ENCODE measurements at regions not wholly inside any gene's neighbourhood (a gene's known extent, or its start where the extent isn't known, plus 50 kb on each side); places are given as distances from the start of the nearest gene placed in this dataset.

DNA sequence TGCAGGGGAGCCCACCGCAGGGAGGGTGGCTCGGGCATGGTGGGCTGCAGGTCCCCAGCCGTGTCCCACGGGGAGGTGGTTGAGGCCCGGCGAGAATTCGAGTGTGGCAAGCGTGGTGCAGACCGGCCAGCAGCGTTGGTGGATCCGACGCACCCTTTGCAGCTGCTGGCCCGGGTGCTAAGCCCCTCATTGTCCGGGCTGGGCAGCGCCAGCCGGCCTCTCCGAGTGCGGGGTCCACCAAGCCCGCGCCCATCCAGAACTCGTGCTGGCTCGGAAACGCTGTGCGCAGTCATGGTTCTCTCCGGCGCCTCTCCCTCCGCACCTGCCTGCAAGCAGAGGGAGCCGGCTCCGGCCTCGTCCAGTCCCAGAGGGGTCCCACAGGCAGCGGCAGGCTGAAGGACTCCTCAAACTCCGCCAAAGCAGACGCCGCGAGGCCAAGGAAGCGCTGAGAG, 177.0 kb upstream of the SLC35G4 start:
- WGBS (ENCODE audit: insufficient coverage): 96% methylated on average over 30 of the region's 36 CpGs
- H3K36me3 ChIP-seq (ENCODE audit: control insufficient read depth in 4 of 4, insufficient read depth in 4 of 4, low read length in 3 of 4): no peaks in the 10 kb centered on the region
- ChIA-PET CTCF (no interaction called here), POLR2A (no interaction called here)
- no peak overlapping the region for H3K4me3 ChIP-seq (ENCODE audit: control insufficient read depth in 1 of 7, extremely low read depth in 1 of 7, insufficient read depth in 4 of 7, low read depth in 2 of 7, low read length in 6 of 7)
- no peaks in the 10 kb centered on the region for H3K4me1 ChIP-seq (ENCODE audit: control extremely low read depth in 1 of 4, control insufficient read depth in 4 of 4, insufficient read depth in 4 of 4, low read length in 3 of 4)
- H3K27me3 ChIP-seq (replicated peaks in 2 of 5; ENCODE audit: control insufficient read depth in 4 of 5, insufficient read depth in 5 of 5, low read length in 4 of 5): no peaks in the 10 kb centered on the region
- DNase-seq: no peak
- H3K27ac ChIP-seq (ENCODE audit: insufficient read depth in 1 of 2, low read depth in 1 of 2, low read length in 2 of 2, poor library complexity in 1 of 2, severe bottlenecking in 2 of 2): no peak overlapping the region
- no peaks in the 10 kb centered on the region for H3K9me3 ChIP-seq (ENCODE audit: control extremely low read depth in 1 of 5, control insufficient read depth in 4 of 5, insufficient read depth in 2 of 5, low read depth in 1 of 5, low read length in 4 of 5)

GRCh38 chr18:11429876-11430275, 179.5 kb upstream of the SLC35G4 start:
- ChIA-PET CTCF (no interaction called here), POLR2A (no interaction called here)
- Histone ChIP-seq H3K4me1 (ENCODE audit: control extremely low read depth in 1 of 4, control insufficient read depth in 4 of 4, insufficient read depth in 4 of 4, low read length in 3 of 4) (no peaks in the 10 kb centered on the region), H3K4me3 (ENCODE audit: control insufficient read depth in 1 of 7, extremely low read depth in 1 of 7, insufficient read depth in 4 of 7, low read depth in 2 of 7, low read length in 6 of 7) (no peak overlapping the region), H3K9me3 (ENCODE audit: control extremely low read depth in 1 of 5, control insufficient read depth in 4 of 5, insufficient read depth in 2 of 5, low read depth in 1 of 5, low read length in 4 of 5) (no peaks in the 10 kb centered on the region), H3K36me3 (ENCODE audit: control insufficient read depth in 4 of 4, insufficient read depth in 4 of 4, low read length in 3 of 4) (no peaks in the 10 kb centered on the region), H3K27ac (ENCODE audit: insufficient read depth in 1 of 2, low read depth in 1 of 2, low read length in 2 of 2, poor library complexity in 1 of 2, severe bottlenecking in 2 of 2) (no peak overlapping the region), H3K27me3 (replicated peaks in 2 of 5; ENCODE audit: control insufficient read depth in 4 of 5, insufficient read depth in 5 of 5, low read length in 4 of 5) (no peaks in the 10 kb centered on the region)
- WGBS (ENCODE audit: insufficient coverage): 83% methylated on average over 2 of the region's 2 CpGs
- DNase-seq: no peak

- WGBS (ENCODE audit: insufficient coverage): 100% methylated on average over 2 of the region's 7 CpGs
- no peaks in the 10 kb centered on the region for H3K9me3 ChIP-seq (ENCODE audit: control extremely low read depth in 1 of 5, control insufficient read depth in 4 of 5, insufficient read depth in 2 of 5, low read depth in 1 of 5, low read length in 4 of 5)
- no peak overlapping the region for H3K27ac ChIP-seq (ENCODE audit: insufficient read depth in 1 of 2, low read depth in 1 of 2, low read length in 2 of 2, poor library complexity in 1 of 2, severe bottlenecking in 2 of 2)
- no peaks in the 10 kb centered on the region for H3K36me3 ChIP-seq (ENCODE audit: control insufficient read depth in 4 of 4, insufficient read depth in 4 of 4, low read length in 3 of 4)
- ChIA-PET CTCF (interaction anchor here (1.3 to 1.4 kb wide), 2 partner anchors 19 to 115 kb away, joined by 3 to 7 read pairs; no protein-coding TSS in a partner anchor), POLR2A (no interaction called here)
- H3K27me3 ChIP-seq (replicated peaks in 2 of 5; ENCODE audit: control insufficient read depth in 4 of 5, insufficient read depth in 5 of 5, low read length in 4 of 5): no peaks in the 10 kb centered on the region
- no peak overlapping the region for H3K4me3 ChIP-seq (ENCODE audit: control insufficient read depth in 1 of 7, extremely low read depth in 1 of 7, insufficient read depth in 4 of 7, low read depth in 2 of 7, low read length in 6 of 7)
- no peak for DNase-seq
- no peaks in the 10 kb centered on the region for H3K4me1 ChIP-seq (ENCODE audit: control extremely low read depth in 1 of 4, control insufficient read depth in 4 of 4, insufficient read depth in 4 of 4, low read length in 3 of 4)
Observed at GRCh38 chr18:11425211-11425610, 184.2 kb upstream of the SLC35G4 start.

GRCh38 chr18:11419338-11419737, 190.1 kb upstream of the SLC35G4 start:
- Histone ChIP-seq H3K27ac (ENCODE audit: insufficient read depth in 1 of 2, low read depth in 1 of 2, low read length in 2 of 2, poor library complexity in 1 of 2, severe bottlenecking in 2 of 2) (no peak overlapping the region), H3K36me3 (ENCODE audit: control insufficient read depth in 4 of 4, insufficient read depth in 4 of 4, low read length in 3 of 4) (no peaks in the 10 kb centered on the region), H3K4me1 (ENCODE audit: control extremely low read depth in 1 of 4, control insufficient read depth in 4 of 4, insufficient read depth in 4 of 4, low read length in 3 of 4) (peaks cover 0 to 5% (median 0%) of the 10 kb centered on the region in 4 experiments), H3K4me3 (ENCODE audit: control insufficient read depth in 1 of 7, extremely low read depth in 1 of 7, insufficient read depth in 4 of 7, low read depth in 2 of 7, low read length in 6 of 7) (no peak overlapping the region), H3K9me3 (ENCODE audit: control extremely low read depth in 1 of 5, control insufficient read depth in 4 of 5, insufficient read depth in 2 of 5, low read depth in 1 of 5, low read length in 4 of 5) (no peaks in the 10 kb centered on the region), H3K27me3 (replicated peaks in 2 of 5; ENCODE audit: control insufficient read depth in 4 of 5, insufficient read depth in 5 of 5, low read length in 4 of 5) (no peaks in the 10 kb centered on the region)
- CTCF ChIA-PET: no interaction called here
- peak; percentile 14 to 75 (median 55) for DNase-seq
- POLR2A ChIA-PET: no interaction called here
- 0% methylated on average over 1 of the region's 1 CpG for WGBS (ENCODE audit: insufficient coverage)

DNA sequence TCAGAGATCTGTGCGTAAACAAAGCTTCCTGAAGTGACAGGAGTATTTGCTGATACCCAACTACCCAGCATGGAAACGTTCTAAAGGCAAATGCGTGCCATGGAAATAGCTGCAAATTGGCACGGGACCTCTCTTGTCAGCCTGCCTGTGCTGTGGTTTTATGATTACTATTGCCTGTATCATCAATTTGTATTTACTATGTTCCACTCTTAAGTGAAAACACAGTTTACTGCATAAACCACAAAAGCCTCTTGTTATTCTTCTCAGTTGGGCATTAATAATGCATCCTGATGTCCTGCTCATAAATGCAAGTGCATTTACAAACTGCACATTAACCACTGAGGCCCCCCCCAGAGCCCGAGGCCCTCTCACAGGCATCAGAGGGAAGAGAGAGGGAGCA, 196.6 kb upstream of the SLC35G4 start:
- no peaks in the 10 kb centered on the region for H3K27me3 ChIP-seq (replicated peaks in 2 of 5; ENCODE audit: control insufficient read depth in 4 of 5, insufficient read depth in 5 of 5, low read length in 4 of 5)
- ChIA-PET POLR2A (no interaction called here), CTCF (no interaction called here)
- no peak overlapping the region for H3K4me3 ChIP-seq (ENCODE audit: control insufficient read depth in 1 of 7, extremely low read depth in 1 of 7, insufficient read depth in 4 of 7, low read depth in 2 of 7, low read length in 6 of 7)
- 85% methylated on average over 2 of the region's 5 CpGs for WGBS (ENCODE audit: insufficient coverage)
- no peak for DNase-seq
- H3K36me3 ChIP-seq (ENCODE audit: control insufficient read depth in 4 of 4, insufficient read depth in 4 of 4, low read length in 3 of 4): no peaks in the 10 kb centered on the region
- no peaks in the 10 kb centered on the region for H3K9me3 ChIP-seq (ENCODE audit: control extremely low read depth in 1 of 5, control insufficient read depth in 4 of 5, insufficient read depth in 2 of 5, low read depth in 1 of 5, low read length in 4 of 5)
- peaks cover 0 to 5% (median 0%) of the 10 kb centered on the region in 4 experiments for H3K4me1 ChIP-seq (ENCODE audit: control extremely low read depth in 1 of 4, control insufficient read depth in 4 of 4, insufficient read depth in 4 of 4, low read length in 3 of 4)
- H3K27ac ChIP-seq (ENCODE audit: insufficient read depth in 1 of 2, low read depth in 1 of 2, low read length in 2 of 2, poor library complexity in 1 of 2, severe bottlenecking in 2 of 2): no peak overlapping the region

DNA sequence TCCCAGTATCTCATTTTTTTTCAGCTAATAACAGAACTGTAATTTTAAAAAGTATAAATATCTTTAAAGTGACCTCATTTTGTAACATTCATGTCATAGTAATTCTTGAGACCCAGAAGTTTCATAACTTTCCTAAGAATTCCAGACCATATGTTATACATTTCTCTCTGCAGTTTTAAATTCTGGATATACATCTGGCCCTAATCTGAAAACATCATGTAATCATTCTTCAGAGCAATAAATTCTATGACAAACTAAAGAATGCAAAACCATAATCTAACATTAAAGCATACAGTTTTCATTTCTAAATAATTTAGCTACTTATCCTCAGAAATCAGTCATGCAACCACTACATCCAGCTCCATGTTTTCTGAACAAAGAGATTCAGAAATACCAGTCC, 198.3 kb upstream of the SLC35G4 start:
- H3K4me3 ChIP-seq (ENCODE audit: control insufficient read depth in 1 of 7, extremely low read depth in 1 of 7, insufficient read depth in 4 of 7, low read depth in 2 of 7, low read length in 6 of 7): no peak overlapping the region
- no peaks in the 10 kb centered on the region for H3K27me3 ChIP-seq (replicated peaks in 2 of 5; ENCODE audit: control insufficient read depth in 4 of 5, insufficient read depth in 5 of 5, low read length in 4 of 5)
- CTCF ChIA-PET: interaction anchor here (0.9 to 1.0 kb wide), 2 partner anchors 12 to 99 kb away, joined by 3 read pairs; no protein-coding TSS in a partner anchor
- DNase-seq: no peak
- POLR2A ChIA-PET: no interaction called here
- H3K36me3 ChIP-seq (ENCODE audit: control insufficient read depth in 4 of 4, insufficient read depth in 4 of 4, low read length in 3 of 4): no peaks in the 10 kb centered on the region
- H3K27ac ChIP-seq (ENCODE audit: insufficient read depth in 1 of 2, low read depth in 1 of 2, low read length in 2 of 2, poor library complexity in 1 of 2, severe bottlenecking in 2 of 2): no peak overlapping the region
- no peaks in the 10 kb centered on the region for H3K4me1 ChIP-seq (ENCODE audit: control extremely low read depth in 1 of 4, control insufficient read depth in 4 of 4, insufficient read depth in 4 of 4, low read length in 3 of 4)
- H3K9me3 ChIP-seq (ENCODE audit: control extremely low read depth in 1 of 5, control insufficient read depth in 4 of 5, insufficient read depth in 2 of 5, low read depth in 1 of 5, low read length in 4 of 5): no peaks in the 10 kb centered on the region

- ChIA-PET CTCF (interaction anchor here (1.2 kb wide), 1 partner anchor 98 kb away, joined by 4 read pairs; no protein-coding TSS in a partner anchor), POLR2A (no interaction called here)
- no peaks in the 10 kb centered on the region for H3K36me3 ChIP-seq (ENCODE audit: control insufficient read depth in 4 of 4, insufficient read depth in 4 of 4, low read length in 3 of 4)
- 0% methylated on average over 2 of the region's 3 CpGs for WGBS (ENCODE audit: insufficient coverage)
- H3K27ac ChIP-seq (ENCODE audit: insufficient read depth in 1 of 2, low read depth in 1 of 2, low read length in 2 of 2, poor library complexity in 1 of 2, severe bottlenecking in 2 of 2): no peak overlapping the region
- no peak for DNase-seq
- no peaks in the 10 kb centered on the region for H3K4me1 ChIP-seq (ENCODE audit: control extremely low read depth in 1 of 4, control insufficient read depth in 4 of 4, insufficient read depth in 4 of 4, low read length in 3 of 4)
- H3K4me3 ChIP-seq (ENCODE audit: control insufficient read depth in 1 of 7, extremely low read depth in 1 of 7, insufficient read depth in 4 of 7, low read depth in 2 of 7, low read length in 6 of 7): no peak overlapping the region
- no peaks in the 10 kb centered on the region for H3K9me3 ChIP-seq (ENCODE audit: control extremely low read depth in 1 of 5, control insufficient read depth in 4 of 5, insufficient read depth in 2 of 5, low read depth in 1 of 5, low read length in 4 of 5)
- H3K27me3 ChIP-seq (replicated peaks in 2 of 5; ENCODE audit: control insufficient read depth in 4 of 5, insufficient read depth in 5 of 5, low read length in 4 of 5): no peaks in the 10 kb centered on the region
Observed at GRCh38 chr18:11408555-11409065, 200.8 kb upstream of the SLC35G4 start.
